GM12891 (cell line): ENCODE measurements at regions not wholly inside any gene's neighbourhood (a gene's known extent, or its start where the extent isn't known, plus 50 kb on each side); places are given as distances from the start of the nearest gene placed in this dataset.

Experiments used
- POLR2A ChIP-seq: IDR thresholded peaks from 2 replicates; pipeline ENCODE4 v1.6.1; 2011; ENCODE audit warnings: low read depth, low read length, control low read depth
- POLR2AphosphoS5 ChIP-seq: IDR thresholded peaks from 2 replicates; pipeline ENCODE4 v1.6.1; 2011; ENCODE audit warnings: low read depth, low read length, control low read depth

DNA sequence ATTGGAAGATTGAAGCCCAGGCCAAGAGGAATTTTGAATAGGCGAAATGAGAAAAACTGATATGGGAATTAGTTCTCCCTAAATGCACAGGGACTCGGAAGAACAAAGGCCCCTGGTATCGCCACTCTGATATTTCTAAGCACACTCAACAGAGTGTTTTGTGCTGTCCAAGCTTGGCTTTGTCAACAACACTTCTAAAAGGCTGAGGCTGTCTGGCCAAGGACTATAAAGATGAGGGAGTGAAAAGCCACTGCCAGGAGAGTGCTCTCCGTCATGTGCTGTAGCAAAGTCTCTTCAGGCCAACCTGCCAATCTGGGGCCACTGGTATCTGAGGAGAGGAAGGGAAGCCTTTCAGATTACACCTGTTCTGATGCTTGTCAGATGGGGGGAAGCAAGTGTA, 611.2 kb upstream of the PIK3C3 start:
- TF ChIP-seq POLR2A: no peak
- TF ChIP-seq POLR2AphosphoS5: no peak
